ENCODE measurements at regions not wholly inside any gene's neighbourhood (a gene's known extent, or its start where the extent isn't known, plus 50 kb on each side); places are given as distances from the start of the nearest gene placed in this dataset.

DNA sequence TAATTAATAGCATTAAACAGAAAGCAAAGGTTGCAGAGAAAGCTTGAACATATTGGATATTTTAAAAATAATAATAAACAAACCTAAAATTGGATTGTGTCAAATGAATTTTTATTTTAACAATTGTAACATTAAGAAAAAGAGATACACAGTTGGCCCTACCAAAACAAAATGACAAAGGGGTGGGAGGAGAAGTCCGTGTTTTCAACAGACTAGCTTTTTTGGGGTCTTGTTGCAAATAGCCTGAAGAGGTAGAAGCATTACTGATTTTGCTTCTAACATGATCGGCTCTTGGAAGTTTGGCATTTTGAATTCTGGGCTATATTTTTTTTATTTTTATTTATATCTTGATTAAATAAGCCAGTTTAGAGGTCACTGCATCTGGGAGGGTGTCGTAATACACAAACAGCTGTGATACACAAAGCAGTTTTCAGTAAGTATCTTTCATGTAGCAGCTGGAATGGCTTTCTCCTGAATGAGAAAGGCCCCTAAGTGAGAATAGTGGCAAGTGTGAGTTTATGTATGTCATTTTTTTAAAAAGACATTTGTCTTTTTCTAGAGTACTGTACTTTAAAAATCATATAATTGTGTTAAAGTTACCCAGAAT, 85.5 kb upstream of the ZNF217 start:
- DNase-seq (ENCODE audit: low read depth) = peak; percentile 42
- H3K4me3 ChIP-seq (ENCODE audit: low read length) = no peak overlapping the region

DNA sequence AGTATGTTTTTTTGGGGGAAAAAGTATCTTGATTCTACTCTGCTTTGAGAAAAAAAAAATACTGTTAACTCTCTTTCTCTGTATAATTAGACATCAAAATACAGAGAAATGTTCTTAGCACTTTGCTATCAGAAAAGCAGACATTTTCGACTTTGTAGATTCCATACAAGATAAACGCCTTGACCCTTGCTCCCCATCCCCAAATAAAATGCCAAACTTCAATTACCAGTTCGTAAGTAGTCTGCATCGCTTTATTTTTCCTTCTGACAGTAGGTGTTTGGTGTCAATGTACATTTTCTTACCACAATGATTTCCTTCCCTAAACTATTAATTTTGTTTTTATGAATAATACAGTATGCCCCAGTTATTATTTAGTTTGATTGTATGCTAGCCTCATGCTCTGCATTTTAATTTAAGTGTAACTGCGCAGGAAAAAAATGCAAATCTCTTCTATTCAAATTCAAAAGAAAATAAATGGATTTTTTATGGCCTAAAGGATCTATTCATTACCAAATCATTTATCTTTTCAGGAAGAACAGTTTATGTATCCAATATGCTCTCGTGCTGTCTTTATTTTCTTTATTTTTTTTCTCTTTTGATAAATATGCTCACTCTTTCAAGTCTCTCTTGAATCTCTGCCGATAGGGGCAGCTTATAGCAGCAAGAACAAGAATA, 84.8 kb upstream of the ZNF217 start:
- no peak overlapping the region for H3K4me3 ChIP-seq (ENCODE audit: low read length)
- TF ChIP-seq, protein P1, sequence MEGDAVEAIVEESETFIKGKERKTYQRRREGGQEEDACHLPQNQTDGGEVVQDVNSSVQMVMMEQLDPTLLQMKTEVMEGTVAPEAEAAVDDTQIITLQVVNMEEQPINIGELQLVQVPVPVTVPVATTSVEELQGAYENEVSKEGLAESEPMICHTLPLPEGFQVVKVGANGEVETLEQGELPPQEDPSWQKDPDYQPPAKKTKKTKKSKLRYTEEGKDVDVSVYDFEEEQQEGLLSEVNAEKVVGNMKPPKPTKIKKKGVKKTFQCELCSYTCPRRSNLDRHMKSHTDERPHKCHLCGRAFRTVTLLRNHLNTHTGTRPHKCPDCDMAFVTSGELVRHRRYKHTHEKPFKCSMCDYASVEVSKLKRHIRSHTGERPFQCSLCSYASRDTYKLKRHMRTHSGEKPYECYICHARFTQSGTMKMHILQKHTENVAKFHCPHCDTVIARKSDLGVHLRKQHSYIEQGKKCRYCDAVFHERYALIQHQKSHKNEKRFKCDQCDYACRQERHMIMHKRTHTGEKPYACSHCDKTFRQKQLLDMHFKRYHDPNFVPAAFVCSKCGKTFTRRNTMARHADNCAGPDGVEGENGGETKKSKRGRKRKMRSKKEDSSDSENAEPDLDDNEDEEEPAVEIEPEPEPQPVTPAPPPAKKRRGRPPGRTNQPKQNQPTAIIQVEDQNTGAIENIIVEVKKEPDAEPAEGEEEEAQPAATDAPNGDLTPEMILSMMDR (conservative IDR thresholded peaks at IDR 0.05; ENCODE audit: low read length) = peak; percentile 11; the same call in 1 of the 2 replicates

More for the DNA sequence above, 85.5 kb upstream of the ZNF217 start:
- TF ChIP-seq, protein P1 (conservative IDR thresholded peaks at IDR 0.05; ENCODE audit: low read length) = no peak

DNA sequence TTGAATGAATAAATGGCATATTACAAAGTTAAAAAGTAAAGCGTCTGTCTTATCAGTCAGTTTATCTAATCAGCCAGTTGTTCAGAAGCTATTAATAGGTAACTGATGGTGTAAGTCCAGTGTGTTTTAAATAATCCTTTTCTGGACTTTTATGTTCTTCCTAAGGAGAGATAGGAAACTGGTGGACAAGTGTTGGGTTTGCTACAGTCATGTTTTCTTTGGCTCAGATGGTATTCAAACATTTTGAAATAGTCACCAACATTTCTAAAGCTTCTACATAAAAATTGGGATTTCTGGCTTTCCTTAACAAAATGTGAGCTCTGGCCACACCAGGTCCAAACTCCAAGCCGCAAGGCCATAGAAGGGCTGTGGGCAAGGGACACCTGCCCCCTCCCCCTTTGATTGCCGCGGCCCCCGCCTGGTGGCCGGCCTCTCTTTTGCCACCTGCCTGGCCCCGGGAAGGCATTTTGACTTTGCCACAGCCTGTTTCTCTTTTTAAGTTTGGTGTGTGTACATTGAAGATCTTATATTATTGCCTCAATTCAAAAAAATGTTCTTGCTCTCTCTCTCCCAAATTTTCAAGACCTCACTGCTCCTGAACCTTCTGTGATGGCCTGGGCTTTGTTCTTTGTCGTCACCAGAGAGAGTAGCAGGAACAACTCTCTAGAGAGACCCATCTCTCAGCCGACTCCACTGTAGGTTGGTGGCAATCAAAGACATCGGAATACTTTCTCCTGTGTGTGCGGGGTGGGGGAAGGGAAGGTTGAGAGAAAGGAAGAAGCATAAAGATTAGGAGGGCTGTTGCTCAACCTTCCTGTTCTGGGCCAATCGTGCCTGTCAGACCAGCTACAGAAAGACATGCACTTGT, 84.0 kb upstream of the ZNF217 start:
- DNase-seq (ENCODE audit: low read depth) = peak; percentile 29
- TF ChIP-seq, protein P1 (conservative IDR thresholded peaks at IDR 0.05; ENCODE audit: low read length) = no peak
- H3K4me3 ChIP-seq (ENCODE audit: low read length) = no peak overlapping the region

More for the DNA sequence above, 84.8 kb upstream of the ZNF217 start:
- no peak for DNase-seq (ENCODE audit: low read depth)

DNA sequence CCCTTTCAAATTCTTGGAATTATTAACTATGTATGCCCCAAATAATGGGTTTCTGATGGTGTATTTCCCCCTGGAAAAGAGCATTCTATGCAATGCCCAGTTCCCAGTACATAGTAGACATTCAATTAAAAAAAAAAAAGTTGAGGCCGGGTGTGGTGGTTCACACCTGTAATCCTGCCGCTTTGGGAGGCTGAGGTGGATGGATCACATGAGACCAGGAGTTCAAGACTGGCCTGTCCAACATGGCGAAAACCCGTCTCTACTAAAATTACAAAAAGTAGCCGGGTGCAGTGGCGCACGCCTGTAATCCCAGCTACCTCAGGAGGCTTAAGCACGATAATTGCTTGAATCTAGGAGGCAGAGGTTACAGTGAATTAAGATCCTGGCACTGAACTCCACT, 83.3 kb upstream of the ZNF217 start:
- DNase-seq (ENCODE audit: low read depth) = no peak
- no peak overlapping the region for H3K4me3 ChIP-seq (ENCODE audit: low read length)
- TF ChIP-seq, protein P1 (conservative IDR thresholded peaks at IDR 0.05; ENCODE audit: low read length) = no peak

DNA sequence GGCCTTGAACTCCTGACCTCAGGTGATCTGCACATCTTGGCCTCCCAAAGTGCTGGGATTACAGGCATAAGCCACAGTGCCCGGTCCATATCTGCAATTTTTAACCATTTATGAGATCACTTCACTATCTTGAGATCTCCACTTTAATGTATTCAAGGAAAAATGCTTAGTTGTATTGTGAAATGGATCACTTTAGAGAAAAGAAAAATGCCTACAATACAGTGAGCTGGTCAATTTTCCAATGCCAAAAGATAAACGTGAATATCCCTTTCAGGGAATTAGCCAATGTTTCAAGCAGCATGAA, 82.8 kb upstream of the ZNF217 start:
- no peak overlapping the region for H3K4me3 ChIP-seq (ENCODE audit: low read length)
- no peak for DNase-seq (ENCODE audit: low read depth)
- TF ChIP-seq, protein P1 (conservative IDR thresholded peaks at IDR 0.05; ENCODE audit: low read length) = no peak

DNA sequence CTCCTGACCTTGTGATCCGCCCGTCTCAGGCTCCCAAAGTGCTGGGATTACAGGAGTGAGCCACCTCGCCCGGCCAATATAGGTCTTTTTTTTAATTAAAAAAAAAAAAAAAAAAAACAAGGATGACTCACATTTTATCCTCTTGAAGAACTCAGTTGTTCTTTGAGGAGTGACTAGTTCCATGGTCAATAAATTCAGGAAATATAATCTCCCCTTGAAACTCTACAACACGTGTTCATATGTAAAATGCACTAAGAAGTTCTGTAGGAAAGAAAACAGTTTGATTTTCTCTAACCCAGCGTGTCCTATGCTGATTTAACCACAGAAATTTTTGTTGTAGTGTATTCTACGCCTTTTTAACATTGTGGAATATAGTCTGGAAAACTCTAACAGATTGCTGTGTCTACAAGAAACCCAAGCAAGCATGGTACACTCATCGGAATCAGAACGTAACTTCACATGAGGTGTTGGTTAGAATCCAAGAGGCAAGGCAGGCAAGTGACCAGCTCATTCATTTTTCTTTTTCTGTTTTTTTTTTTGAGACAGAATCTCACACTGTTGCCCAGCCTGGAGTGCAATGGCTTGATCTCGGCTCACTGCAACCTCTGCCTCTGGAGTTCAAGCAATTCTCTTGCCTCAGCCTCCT, 79.0 kb upstream of the ZNF217 start:
- TF ChIP-seq, protein P1 (conservative IDR thresholded peaks at IDR 0.05; ENCODE audit: low read length) = no peak
- DNase-seq (ENCODE audit: low read depth) = peak; percentile 16
- H3K4me3 ChIP-seq (ENCODE audit: low read length) = no peak overlapping the region
